ENCODE measurements at regions not wholly inside any gene's neighbourhood (a gene's known extent, or its start where the extent isn't known, plus 50 kb on each side); places are given as distances from the start of the nearest gene placed in this dataset.

- DNase-seq (ENCODE audit: low read depth): no peak
Measured at GRCh38 chr5:8322484-8322883, 453.5 kb downstream of the MTRR start.

GRCh38 chr5:8327016-8327415 is 458.1 kb downstream of the MTRR start:
- DNase-seq (ENCODE audit: low read depth): no peak

- no peak for DNase-seq (ENCODE audit: low read depth)
Measured at GRCh38 chr5:8329773-8330172, 460.8 kb downstream of the MTRR start.

GRCh38 chr5:8332666-8333445 is 463.9 kb downstream of the MTRR start:
- no peak for DNase-seq (ENCODE audit: low read depth)

- no peak for DNase-seq (ENCODE audit: low read depth)
Measured at GRCh38 chr5:8333485-8333884, 464.5 kb downstream of the MTRR start.

GRCh38 chr5:8333977-8334376 is 465.0 kb downstream of the MTRR start:
- no peak for DNase-seq (ENCODE audit: low read depth)

- no peak for DNase-seq (ENCODE audit: low read depth)
Measured at GRCh38 chr5:8340261-8340660, 471.3 kb downstream of the MTRR start.

GRCh38 chr5:8340739-8341344 is 471.9 kb downstream of the MTRR start:
- no peak for DNase-seq (ENCODE audit: low read depth)

GRCh38 chr5:8341406-8341805 is 472.5 kb downstream of the MTRR start:
- no peak for DNase-seq (ENCODE audit: low read depth)

- no peak for DNase-seq (ENCODE audit: low read depth)
Measured at GRCh38 chr5:8347984-8348383, 479.0 kb downstream of the MTRR start.

- no peak for DNase-seq (ENCODE audit: low read depth)
Measured at GRCh38 chr5:8349855-8350254, 480.9 kb downstream of the MTRR start.

- DNase-seq (ENCODE audit: low read depth): no peak
Measured at GRCh38 chr5:8350644-8351339, 481.8 kb downstream of the MTRR start.

GRCh38 chr5:8355981-8356380 is 487.0 kb downstream of the MTRR start:
- DNase-seq (ENCODE audit: low read depth): no peak

GRCh38 chr5:8360012-8360411 is 491.1 kb downstream of the MTRR start:
- DNase-seq (ENCODE audit: low read depth): no peak

GRCh38 chr5:8362495-8362894 is 493.5 kb downstream of the MTRR start:
- DNase-seq (ENCODE audit: low read depth): no peak

GRCh38 chr5:8363138-8363537 is 494.2 kb downstream of the MTRR start:
- DNase-seq (ENCODE audit: low read depth): no peak

- DNase-seq (ENCODE audit: low read depth): no peak
Measured at GRCh38 chr5:8366266-8366665, 497.3 kb downstream of the MTRR start.

- DNase-seq (ENCODE audit: low read depth): no peak
Measured at GRCh38 chr5:8376478-8376877, 507.5 kb downstream of the MTRR start.

- DNase-seq (ENCODE audit: low read depth): no peak
Measured at GRCh38 chr5:8381972-8382371, 513.0 kb downstream of the MTRR start.

- DNase-seq (ENCODE audit: low read depth): no peak
Measured at GRCh38 chr5:8382456-8382855, 513.5 kb downstream of the MTRR start.

GRCh38 chr5:8383616-8384015 is 514.7 kb downstream of the MTRR start:
- no peak for DNase-seq (ENCODE audit: low read depth)

- DNase-seq (ENCODE audit: low read depth): no peak
Measured at GRCh38 chr5:8386719-8387288, 517.9 kb downstream of the MTRR start.

GRCh38 chr5:8391911-8392310 is 523.0 kb downstream of the MTRR start:
- DNase-seq (ENCODE audit: low read depth): no peak

All from stimulated activated CD8-positive, alpha-beta memory T cell treated with anti-CD3 and anti-CD28 coated beads, Interleukin-15, amount 100 ng/mL, for 24 hours (primary cell).